GM21515 (cell line): ENCODE measurements at regions not wholly inside any gene's neighbourhood (a gene's known extent, or its start where the extent isn't known, plus 50 kb on each side); places are given as distances from the start of the nearest gene placed in this dataset.

Source experiments
- ATAC-seq: cut with Tn5 transposase; IDR thresholded peaks from one replicate; pipeline ENCODE4 v1.9.1; 2021; ENCODE audit not compliant: unreplicated experiment

- ATAC-seq: no peak
Observed at GRCh38 chr7:113825832-113826231, 93.0 kb downstream of the PPP1R3A start.

DNA sequence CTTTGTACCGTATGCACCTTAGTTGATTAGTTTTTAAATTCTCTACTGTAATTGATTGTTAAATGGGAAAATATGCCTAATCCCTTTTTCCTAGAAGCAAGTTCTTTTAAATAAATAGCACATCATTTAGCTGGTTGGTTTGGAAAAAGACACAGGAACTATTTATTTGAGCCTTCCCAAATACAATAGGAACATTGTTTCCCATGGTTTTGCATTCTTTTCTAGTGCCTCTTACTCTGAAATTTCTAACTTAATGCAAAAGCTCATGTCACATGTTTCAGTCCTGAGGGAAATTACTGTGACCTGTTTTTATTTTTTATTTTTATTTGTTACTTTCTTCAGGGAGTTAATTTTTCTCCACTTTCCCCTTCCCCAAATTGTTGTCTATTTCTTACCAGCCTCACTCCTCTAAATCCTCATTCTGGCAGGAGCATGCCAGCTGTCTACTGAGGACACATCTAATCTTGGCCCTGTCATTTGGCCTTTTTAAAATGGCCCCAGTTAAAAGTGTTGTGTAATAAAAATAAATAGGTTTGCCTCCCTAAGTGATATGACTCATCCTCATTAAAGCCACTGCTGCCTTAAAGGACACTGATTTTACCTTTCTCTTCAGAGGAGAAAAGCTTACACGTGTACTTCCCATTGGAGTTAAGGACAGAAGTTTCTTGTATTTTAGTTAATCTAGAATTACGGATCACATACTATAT, 94.5 kb downstream of the PPP1R3A start:
- ATAC-seq: no peak

GRCh38 chr7:113819474-113819873, 99.3 kb downstream of the PPP1R3A start:
- no peak for ATAC-seq

- no peak for ATAC-seq
Observed at GRCh38 chr7:113816639-113817038, 102.2 kb downstream of the PPP1R3A start.

GRCh38 chr7:113813471-113813870, 105.3 kb downstream of the PPP1R3A start:
- ATAC-seq: no peak

DNA sequence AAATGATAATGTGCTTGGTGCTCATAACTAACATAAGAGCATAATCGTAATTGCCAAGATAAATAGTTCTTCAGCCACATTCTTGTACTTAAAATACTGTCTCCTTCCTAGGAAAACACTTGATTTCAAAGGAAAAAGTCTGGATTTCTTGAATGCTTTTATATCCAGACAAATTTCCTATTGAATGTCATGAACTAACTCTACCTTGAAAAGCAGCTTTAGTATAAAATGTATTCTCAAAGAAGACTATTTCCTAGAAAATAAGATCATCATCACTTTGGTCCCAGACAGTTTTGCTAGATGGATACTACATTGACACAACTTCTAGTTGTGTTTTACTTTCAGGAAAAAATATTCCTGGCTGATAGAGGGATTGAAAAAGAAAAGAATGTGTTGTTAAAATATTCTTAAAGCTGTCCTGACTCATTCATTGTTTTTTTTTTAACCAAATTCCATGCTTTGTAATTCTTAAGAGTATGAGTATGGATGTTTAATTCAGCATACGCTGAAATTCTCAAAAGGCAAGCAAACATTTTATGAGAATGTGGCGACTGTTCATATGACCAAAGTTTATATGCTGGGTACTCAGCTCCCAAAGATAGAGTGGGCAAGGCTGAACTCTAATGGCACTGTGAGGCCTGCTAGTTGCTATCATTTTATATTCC, 106.1 kb downstream of the PPP1R3A start:
- ATAC-seq: no peak

GRCh38 chr7:113810080-113810744, 108.6 kb downstream of the PPP1R3A start:
- ATAC-seq: no peak

GRCh38 chr7:113809581-113809980, 109.2 kb downstream of the PPP1R3A start:
- ATAC-seq: no peak

DNA sequence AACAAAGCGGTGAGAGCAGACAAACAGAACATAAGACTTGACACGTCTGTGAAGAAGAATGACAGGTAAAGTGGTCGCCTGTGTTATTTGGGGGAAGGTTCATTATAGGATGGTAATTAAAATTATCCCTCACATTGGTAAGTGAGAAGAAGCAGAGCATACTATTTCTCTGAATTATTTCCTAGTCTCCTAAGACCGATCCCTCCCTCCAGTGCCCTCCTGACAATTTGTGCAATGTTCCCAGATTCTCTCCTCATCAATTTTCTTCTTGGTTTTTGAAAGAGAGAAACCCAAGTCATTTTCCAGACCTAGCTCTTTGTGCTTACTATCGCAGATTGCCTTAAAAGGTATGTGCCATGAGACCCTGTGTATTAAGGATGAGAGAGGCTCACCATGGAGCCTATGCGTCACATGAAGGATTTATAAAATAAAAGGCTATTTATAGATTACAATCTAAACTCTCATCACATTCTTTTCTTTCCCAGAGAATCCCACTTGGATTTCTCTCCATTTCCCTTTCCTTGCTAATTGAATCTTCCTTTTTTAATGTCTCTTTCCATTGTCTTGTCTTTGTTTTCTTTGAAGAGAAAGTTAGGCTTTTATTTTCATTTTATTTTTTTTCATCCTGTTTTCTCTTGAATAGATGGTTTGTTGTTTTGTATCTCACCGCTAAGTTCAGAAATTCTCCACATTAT, 112.0 kb downstream of the PPP1R3A start:
- ATAC-seq: no peak

DNA sequence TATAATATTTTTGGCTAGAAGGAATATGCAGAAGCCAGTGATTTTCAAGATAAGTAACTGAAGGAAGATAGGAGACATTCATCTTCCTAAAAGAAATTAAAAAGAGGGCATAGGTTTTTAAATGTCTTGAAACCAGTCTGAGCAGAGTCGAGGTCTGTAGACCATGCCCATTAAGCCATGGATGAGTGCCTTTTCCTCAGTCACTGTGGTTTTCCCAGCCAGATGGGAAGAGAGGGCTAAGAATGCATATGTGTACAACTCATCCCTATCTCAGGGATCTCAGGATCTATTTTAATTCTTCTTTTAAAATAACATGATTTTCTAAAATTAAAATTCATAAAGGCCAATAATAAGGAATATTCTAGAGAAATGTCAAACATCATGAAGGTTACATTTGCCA, 112.8 kb downstream of the PPP1R3A start:
- no peak for ATAC-seq

DNA sequence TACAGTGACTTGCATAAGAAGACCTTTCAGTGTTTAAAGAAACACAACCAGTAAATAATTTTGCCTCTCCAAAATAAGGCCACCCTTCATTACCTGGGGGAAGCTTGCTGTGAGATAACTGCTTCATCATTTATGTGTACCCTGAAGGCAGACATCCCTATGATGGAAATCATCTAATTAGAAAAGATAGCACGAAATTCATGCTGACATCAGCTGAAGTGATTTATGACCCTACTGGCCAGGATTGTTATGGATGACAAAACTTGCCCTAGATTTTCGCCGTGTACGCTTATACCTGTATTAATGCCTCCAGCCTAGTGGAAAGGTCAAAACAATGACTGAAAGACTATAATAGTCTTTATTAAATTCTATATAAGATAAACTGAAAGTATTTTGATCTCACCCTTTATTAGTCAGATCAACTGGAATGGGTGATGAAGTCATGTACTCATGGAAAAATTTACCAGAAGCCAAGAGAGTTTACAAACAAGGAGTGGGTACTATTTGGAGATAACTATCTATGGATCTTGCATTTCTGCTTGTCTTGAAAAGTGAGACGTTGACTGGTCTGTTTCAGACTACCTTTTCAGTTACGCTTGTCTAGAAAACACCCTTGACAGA, 114.2 kb downstream of the PPP1R3A start:
- ATAC-seq: no peak

- ATAC-seq: no peak
Observed at GRCh38 chr7:113801751-113802150, 117.1 kb downstream of the PPP1R3A start.

DNA sequence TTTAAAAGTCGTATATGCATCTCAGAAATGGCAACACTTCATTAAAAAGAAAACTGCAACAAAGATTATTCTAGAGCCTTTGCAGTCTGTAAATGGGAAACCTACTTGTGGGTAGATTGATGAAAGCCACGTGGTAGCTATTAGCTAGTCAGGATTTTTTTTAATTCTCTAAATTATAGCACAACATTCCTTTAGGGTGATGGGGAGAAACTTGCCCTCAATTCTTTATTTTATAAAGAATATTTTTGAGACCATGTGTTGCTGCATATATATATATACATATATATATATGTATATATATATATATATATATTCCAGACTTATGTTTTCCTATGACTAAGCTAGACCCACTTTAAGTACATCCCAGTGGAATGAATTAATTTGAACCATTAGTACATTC, 118.0 kb downstream of the PPP1R3A start:
- no peak for ATAC-seq

GRCh38 chr7:113799896-113800295, 118.9 kb downstream of the PPP1R3A start:
- peak; percentile 97 for ATAC-seq

- no peak for ATAC-seq
Observed at GRCh38 chr7:113797420-113798010, 121.3 kb downstream of the PPP1R3A start.

GRCh38 chr7:113796557-113796956, 122.3 kb downstream of the PPP1R3A start:
- no peak for ATAC-seq

DNA sequence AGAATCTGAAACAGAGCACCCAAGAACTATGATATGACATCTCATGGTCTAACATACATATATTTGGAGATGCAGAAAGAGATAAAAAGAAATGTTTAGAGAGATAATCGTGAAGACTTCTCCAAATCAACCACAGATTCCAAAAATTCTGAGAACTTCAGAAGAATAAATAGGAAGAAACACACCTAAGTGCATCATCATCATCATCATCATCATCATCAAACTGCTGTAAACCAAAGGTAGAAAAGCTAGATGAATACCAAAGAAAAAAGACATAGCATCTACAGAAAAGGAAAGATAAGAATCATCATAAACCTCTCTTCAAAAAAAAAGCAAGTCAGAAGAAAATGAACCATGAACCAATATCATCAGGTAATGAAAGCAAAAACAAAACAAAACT, 124.2 kb downstream of the PPP1R3A start:
- ATAC-seq: no peak

GRCh38 chr7:113793171-113793570, 125.6 kb downstream of the PPP1R3A start:
- ATAC-seq: no peak

GRCh38 chr7:113790025-113790424, 128.8 kb downstream of the PPP1R3A start:
- ATAC-seq: no peak

DNA sequence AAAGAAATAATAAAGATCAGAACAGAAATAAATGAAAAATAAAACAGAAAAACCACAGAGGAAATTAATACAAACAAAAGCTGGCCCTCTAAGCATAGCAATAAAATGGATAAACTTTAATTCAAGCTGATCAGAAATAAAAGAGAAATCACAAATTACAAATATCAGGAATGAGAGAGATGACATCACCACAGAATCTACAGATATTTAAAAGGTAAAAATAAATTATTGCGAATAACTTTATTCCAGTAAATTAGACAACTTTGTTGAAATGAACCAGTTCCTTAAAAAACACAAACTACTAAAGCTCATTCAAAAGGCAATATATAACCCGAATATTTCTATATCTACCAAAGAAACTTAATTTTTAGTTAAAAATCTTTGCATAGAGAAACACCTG, 131.7 kb downstream of the PPP1R3A start:
- no peak for ATAC-seq

GRCh38 chr7:113784956-113785355, 133.9 kb downstream of the PPP1R3A start:
- no peak for ATAC-seq
